ENCODE measurements at regions not wholly inside any gene's neighbourhood (a gene's known extent, or its start where the extent isn't known, plus 50 kb on each side); places are given as distances from the start of the nearest gene placed in this dataset.

DNA sequence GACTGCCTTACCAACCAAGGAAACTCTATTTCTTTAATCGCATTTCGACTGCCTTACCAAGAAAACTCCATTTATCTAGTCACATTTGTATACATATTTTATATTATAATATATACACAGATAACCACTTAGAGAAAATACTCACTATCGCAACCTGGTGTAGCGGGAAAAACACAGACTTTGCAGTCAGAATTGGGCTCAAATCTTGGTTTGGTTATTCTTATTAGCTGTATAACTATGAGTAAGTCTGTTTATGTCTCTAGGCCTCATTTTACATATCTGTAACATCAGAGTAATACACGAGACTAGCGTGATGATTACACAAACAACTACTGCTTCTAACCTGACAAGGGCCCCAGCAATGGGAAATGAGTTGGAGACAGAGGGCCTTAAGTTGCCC is 127.5 kb upstream of the POU5F2 start:
- no peaks in the 10 kb centered on the region for H3K36me3 Mint-ChIP-seq (ENCODE audit: low read depth)
- peaks cover 3% of the 10 kb centered on the region for H3K4me1 Mint-ChIP-seq (ENCODE audit: low read depth)
- H3K9me3 Mint-ChIP-seq = no peaks in the 10 kb centered on the region
- H3K4me3 Mint-ChIP-seq = no peak overlapping the region
- no peak overlapping the region for H3K27ac Mint-ChIP-seq
- H3K27me3 Mint-ChIP-seq (ENCODE audit: low read depth) = no peaks in the 10 kb centered on the region

DNA sequence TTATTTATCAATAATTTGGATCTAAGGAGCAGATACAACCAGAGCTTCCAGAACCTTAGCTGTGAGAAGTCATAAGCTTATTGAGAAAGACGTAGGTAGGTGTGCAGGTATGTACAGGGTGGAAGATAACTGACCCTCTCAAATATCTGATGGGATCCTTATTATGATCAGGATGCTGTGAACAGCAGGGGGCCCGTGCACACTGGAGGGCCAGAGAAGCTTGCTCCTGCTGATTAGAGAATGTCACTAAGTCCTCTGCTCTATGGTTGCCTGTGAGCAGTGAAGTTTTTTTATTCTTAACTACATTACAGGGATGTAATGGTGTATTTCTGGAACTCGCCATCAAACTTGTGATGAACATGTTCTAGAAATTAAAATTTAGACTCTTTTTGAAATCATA is 108.9 kb upstream of the POU5F2 start:
- Mint-ChIP-seq H3K4me1 (ENCODE audit: low read depth) (no peaks in the 10 kb centered on the region), H3K9me3 (peaks cover 11% of the 10 kb centered on the region), H3K27ac (no peak overlapping the region), H3K27me3 (ENCODE audit: low read depth) (no peaks in the 10 kb centered on the region), H3K36me3 (ENCODE audit: low read depth) (peaks cover 3% of the 10 kb centered on the region), H3K4me3 (no peak overlapping the region)

DNA sequence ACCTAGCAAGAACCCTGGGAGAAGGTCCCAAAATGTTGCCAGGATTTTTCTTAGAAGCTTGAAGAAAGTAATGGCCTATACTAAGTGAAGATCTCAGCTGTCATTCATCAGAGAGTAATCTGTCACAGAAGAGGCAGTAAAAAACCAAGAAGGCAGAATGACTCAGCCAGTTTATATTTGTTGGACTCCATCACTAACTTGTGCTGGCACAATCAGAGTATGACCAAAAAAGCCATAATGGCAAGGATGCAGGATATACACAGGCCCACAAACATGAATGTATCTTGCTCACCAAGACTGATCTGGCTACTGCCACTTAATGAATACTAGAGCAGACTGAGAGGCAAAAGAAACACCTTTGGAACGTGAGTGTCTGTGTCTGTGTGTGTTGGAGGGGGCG is 104.0 kb upstream of the POU5F2 start:
- H3K36me3 Mint-ChIP-seq (ENCODE audit: low read depth) = peaks cover 6% of the 10 kb centered on the region
- peaks cover 21% of the 10 kb centered on the region for H3K9me3 Mint-ChIP-seq

DNA sequence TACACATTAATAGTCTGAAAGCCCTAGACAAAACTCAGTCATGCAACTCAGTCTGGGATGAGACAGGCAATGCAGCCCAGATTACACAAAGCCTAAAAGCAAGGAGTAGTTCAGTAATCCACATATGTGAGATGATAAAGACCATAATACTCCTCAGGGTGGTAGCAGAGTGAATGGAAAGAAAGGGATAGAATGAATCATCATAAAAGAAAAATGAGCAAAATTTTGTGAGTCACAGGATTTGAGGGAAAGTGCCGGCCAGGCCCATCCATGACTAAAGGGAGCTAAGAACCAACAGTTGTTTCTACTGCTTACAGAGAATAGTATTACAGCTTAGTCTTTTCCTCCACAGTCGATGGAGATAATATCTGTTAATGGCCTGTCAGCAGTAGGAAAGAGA is 90.0 kb upstream of the POU5F2 start:
- Mint-ChIP-seq H3K4me1 (ENCODE audit: low read depth) (no peaks in the 10 kb centered on the region), H3K27me3 (ENCODE audit: low read depth) (no peaks in the 10 kb centered on the region), H3K4me3 (no peak overlapping the region), H3K27ac (no peak overlapping the region), H3K9me3 (peaks cover 14% of the 10 kb centered on the region), H3K36me3 (ENCODE audit: low read depth) (peaks cover 3% of the 10 kb centered on the region)

More for the DNA sequence above, 104.0 kb upstream of the POU5F2 start:
- no peak overlapping the region for H3K4me3 Mint-ChIP-seq
- H3K4me1 Mint-ChIP-seq (ENCODE audit: low read depth) = no peaks in the 10 kb centered on the region
- H3K27me3 Mint-ChIP-seq (ENCODE audit: low read depth) = no peaks in the 10 kb centered on the region
- H3K27ac Mint-ChIP-seq = no peak overlapping the region

DNA sequence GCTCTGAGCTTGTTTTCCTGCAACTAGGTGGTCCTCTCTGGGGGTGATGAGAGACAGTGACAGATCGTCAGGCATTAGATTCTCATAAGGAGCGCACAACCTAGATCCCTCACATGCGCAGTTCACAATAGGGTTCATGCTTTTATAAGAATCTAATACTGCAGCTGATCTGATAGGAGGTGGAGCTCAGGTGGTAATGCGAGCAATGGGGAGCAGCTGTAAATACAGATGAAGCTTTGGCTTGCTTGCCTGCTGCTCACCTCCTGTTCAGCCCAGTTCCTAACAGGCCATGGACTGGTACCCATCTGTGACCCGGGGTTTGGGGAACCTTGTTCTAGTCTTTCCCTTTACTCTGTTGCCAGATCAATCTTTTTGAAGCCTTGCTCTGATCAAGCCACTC is 89.5 kb upstream of the POU5F2 start:
- Mint-ChIP-seq H3K27me3 (ENCODE audit: low read depth) (no peaks in the 10 kb centered on the region), H3K9me3 (peaks cover 14% of the 10 kb centered on the region), H3K27ac (no peak overlapping the region), H3K4me1 (ENCODE audit: low read depth) (no peaks in the 10 kb centered on the region), H3K4me3 (no peak overlapping the region), H3K36me3 (ENCODE audit: low read depth) (peaks cover 3% of the 10 kb centered on the region)

DNA sequence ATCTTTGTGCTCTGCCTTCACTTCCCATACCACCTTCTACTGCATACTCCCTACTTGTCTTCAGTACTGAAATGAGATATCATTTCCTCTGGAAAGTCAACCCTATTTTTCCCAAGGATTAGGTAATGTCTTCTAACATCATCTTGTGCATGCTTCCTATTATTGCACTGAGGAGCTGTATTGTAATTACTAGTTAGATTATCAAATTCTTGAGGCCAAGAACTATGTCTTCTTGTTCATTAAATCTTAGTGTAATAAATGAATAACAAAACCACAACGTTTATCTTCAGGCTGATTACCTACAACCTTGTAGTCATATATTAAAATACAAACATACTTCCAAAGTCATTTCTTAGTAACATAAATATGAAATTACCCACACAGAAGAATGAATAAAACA is 87.9 kb upstream of the POU5F2 start:
- Mint-ChIP-seq H3K27ac (no peak overlapping the region), H3K4me3 (no peak overlapping the region), H3K9me3 (peaks cover 14% of the 10 kb centered on the region), H3K27me3 (ENCODE audit: low read depth) (no peaks in the 10 kb centered on the region), H3K4me1 (ENCODE audit: low read depth) (no peaks in the 10 kb centered on the region), H3K36me3 (ENCODE audit: low read depth) (peaks cover 3% of the 10 kb centered on the region)

DNA sequence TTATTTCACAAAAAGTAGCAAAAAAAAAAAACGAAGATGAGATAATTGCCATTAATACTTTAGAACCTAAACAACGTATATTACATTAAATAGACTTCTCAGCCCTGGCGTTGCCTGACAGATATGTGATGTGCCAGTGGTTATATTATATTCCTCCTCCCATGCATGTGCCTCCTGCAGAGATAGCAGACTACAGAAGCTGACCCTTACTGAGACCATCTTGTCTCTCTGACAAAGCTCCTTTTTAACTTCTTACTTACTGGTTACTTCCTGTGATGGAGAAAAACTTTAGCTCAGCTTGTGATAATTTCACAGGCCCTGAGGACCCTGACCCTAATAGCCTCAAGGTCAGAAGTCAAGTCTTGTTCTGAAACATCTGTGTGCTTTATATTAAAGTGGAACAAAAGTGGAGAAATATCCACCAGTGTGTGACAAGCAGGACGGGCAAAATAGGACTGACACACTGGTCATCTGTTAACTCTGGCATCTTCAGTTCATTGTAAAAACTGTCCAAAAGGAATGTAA is 80.6 kb upstream of the POU5F2 start:
- H3K27me3 Mint-ChIP-seq (ENCODE audit: low read depth) = no peaks in the 10 kb centered on the region
- H3K4me3 Mint-ChIP-seq = no peak overlapping the region
- no peaks in the 10 kb centered on the region for H3K4me1 Mint-ChIP-seq (ENCODE audit: low read depth)
- H3K27ac Mint-ChIP-seq = no peak overlapping the region
- no peaks in the 10 kb centered on the region for H3K36me3 Mint-ChIP-seq (ENCODE audit: low read depth)
- H3K9me3 Mint-ChIP-seq = peaks cover under 1% of the 10 kb centered on the region

DNA sequence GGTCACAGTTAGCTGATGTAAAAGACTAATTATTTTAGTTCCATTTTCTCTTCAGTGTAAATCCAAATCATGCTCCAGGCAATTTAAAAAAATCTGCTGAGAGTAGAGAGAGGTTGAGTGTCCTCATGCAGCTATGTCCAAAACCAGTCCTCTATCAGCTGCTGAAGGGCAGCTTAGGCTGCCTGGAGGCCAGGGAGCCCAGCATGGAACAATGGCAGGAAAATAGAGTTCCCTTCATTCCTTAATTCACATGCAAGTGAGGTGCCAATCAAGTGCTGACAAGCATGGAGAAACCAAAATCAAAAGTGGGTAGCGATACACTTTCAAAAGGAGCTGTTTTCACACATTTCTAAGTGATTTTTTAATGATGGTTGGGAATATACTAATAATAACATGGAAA is 78.3 kb upstream of the POU5F2 start:
- Mint-ChIP-seq H3K27ac (no peak overlapping the region), H3K4me3 (no peak overlapping the region), H3K27me3 (ENCODE audit: low read depth) (no peaks in the 10 kb centered on the region), H3K4me1 (ENCODE audit: low read depth) (no peaks in the 10 kb centered on the region), H3K36me3 (ENCODE audit: low read depth) (no peaks in the 10 kb centered on the region), H3K9me3 (no peaks in the 10 kb centered on the region)

DNA sequence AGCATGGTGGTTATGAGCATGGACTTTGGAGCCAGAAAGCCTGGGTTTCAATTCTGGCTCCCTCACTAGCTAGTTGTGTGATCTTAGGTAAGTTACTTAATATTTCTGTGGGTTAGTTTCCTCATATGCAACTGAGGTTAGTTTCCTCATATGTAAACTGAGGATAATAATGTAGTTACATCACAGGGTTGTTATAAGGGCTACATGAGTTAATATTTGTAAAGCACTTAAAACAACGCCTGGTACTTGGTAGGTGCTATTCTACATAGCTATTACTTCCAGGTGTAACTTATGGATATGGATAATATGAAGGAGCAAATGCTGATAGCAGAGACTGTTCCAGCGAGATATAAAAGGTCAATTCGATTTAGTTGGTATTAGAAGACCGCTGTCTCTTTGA is 69.4 kb upstream of the POU5F2 start:
- Mint-ChIP-seq H3K4me1 (ENCODE audit: low read depth) (no peaks in the 10 kb centered on the region), H3K9me3 (no peaks in the 10 kb centered on the region), H3K36me3 (ENCODE audit: low read depth) (no peaks in the 10 kb centered on the region), H3K27ac (no peak overlapping the region), H3K27me3 (ENCODE audit: low read depth) (no peaks in the 10 kb centered on the region), H3K4me3 (no peak overlapping the region)

DNA sequence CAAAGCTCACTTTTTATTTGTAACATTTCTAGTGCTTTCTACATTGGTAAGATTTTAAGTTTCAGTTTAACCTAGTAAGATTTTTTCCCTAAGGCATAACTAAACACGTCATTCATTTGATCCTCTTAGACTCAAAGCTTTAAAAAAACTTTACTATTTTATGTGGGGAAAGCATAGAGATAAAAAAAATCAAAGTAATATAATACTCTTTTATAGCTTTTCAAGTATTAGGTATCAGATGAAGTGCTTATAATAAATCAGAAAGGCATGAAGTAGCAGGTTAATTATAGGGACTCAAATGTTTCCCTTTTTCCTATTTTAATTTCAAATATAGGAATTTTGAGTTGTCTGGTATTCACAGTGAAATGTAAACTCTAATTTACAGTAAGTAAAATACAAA is 68.0 kb upstream of the POU5F2 start:
- H3K4me3 Mint-ChIP-seq = no peak overlapping the region
- no peaks in the 10 kb centered on the region for H3K36me3 Mint-ChIP-seq (ENCODE audit: low read depth)
- no peaks in the 10 kb centered on the region for H3K9me3 Mint-ChIP-seq
- no peak overlapping the region for H3K27ac Mint-ChIP-seq
- no peaks in the 10 kb centered on the region for H3K27me3 Mint-ChIP-seq (ENCODE audit: low read depth)
- no peaks in the 10 kb centered on the region for H3K4me1 Mint-ChIP-seq (ENCODE audit: low read depth)

DNA sequence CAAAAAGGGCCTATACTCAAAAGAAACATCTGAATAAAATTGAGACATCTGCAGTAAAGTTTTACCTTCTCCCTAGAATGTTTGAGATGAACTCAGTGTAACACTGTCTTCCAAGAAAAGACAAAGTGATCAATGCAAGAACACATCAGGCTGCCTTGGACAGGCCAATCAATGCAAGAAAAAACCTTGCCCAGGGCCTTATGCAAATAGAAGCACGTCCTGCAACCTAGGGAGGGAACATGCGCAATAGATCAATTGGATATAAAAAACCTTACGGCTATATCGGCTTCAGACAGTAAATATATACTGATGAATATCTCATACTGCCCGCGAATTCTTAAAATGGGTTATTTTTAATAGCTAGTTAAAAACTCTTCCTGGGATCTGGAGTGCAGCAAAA is 66.4 kb upstream of the POU5F2 start:
- no peak overlapping the region for H3K4me3 Mint-ChIP-seq
- H3K4me1 Mint-ChIP-seq (ENCODE audit: low read depth) = no peaks in the 10 kb centered on the region
- no peak overlapping the region for H3K27ac Mint-ChIP-seq
- H3K27me3 Mint-ChIP-seq (ENCODE audit: low read depth) = no peaks in the 10 kb centered on the region
- no peaks in the 10 kb centered on the region for H3K9me3 Mint-ChIP-seq
- H3K36me3 Mint-ChIP-seq (ENCODE audit: low read depth) = no peaks in the 10 kb centered on the region

DNA sequence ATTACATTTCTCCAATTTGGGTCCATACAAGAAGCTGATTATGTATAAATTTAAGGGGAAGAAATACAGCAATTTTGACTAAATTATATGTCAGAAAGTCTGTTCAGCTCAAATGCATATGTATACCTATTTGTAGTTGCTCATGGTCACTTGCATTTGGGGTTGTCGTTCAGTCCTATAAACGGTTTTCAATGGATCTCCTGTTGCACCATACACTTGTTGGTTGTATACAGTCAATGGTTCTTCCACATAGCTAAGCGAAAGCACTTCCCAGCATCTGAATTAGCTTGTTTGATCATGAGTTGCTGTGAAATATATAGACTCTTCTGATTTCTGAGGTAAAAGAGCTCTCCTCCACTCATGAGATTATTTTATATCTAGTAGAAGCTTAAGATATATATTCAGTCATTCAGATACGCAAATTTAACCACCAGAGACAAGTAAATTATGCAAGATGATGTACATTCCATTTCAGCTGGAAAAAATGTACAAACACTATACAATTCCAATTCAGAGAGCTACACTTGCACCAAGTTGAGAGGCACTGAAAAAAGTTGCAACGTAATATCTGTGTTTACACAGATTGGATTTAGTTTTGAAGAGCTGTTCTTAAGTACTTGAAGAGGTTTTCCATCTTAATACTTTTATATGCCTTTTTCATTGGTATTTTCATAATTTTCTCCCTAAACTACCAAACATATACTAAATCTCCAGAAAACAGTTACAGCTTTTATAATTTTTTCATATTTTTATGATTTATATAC is 64.4 kb upstream of the POU5F2 start:
- Mint-ChIP-seq H3K27ac (no peak overlapping the region), H3K9me3 (no peaks in the 10 kb centered on the region), H3K4me3 (no peak overlapping the region), H3K36me3 (ENCODE audit: low read depth) (no peaks in the 10 kb centered on the region), H3K4me1 (ENCODE audit: low read depth) (peaks cover 4% of the 10 kb centered on the region), H3K27me3 (ENCODE audit: low read depth) (no peaks in the 10 kb centered on the region)

DNA sequence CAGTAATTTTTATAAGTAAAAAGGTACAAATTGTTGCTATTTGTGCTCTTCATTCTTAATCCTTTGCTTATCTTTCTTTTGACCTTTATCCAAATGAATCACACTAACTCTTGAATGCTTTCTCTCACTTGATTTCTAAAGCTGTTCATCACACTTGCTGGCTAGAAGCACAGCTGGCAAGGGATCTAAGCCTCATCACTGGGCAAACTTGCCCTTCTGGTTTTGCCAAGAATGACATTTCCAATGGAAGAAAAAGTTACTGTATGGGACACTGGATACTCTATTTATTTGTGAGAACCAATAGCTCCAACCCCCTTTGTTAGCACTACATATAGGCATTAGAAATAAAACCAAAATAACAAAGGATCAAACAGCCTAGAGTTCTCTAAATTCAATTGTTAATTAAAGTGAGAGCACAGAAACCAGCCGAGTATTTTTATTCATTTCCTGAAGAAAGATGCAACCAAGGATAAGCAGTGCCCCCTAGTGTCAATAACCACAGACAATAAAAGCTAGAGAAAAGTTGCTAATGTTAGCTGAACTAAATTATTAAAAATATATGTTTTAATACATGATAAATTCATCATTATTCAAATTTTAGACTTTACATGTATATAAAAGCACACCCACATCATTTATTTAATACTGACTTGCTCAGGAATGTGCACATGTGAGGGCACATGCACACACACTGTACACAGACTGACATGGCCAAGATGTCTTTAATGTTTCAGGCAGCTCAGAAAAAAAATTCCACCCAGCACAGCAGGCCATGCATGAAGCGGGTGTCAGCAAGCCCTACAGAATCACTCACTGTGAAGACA is 59.8 kb upstream of the POU5F2 start:
- Mint-ChIP-seq H3K27me3 (ENCODE audit: low read depth) (no peaks in the 10 kb centered on the region), H3K4me1 (ENCODE audit: low read depth) (peaks cover 4% of the 10 kb centered on the region), H3K4me3 (no peak overlapping the region), H3K9me3 (no peaks in the 10 kb centered on the region), H3K27ac (no peak overlapping the region), H3K36me3 (ENCODE audit: low read depth) (no peaks in the 10 kb centered on the region)

DNA sequence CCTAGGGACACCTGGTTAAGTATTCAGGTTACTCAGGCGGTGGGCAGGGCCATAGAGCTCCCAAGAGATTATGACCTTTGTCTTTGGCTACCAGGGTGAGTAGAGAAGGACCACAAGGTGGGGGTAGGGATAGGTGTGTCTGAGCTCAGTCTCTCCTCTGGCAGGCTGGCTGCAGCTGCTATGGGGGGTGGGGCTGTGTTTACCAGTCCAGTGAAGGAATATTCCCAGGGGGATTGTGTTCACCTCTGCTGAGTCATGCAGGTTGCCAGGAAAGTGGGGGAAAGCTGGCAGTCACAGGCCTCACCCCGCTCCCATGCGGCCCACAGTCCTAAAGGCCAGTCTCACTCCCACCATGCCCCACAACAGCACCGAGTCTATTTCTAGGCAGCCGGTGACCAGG is 53.6 kb upstream of the POU5F2 start:
- H3K27ac Mint-ChIP-seq = no peak overlapping the region
- no peak overlapping the region for H3K4me3 Mint-ChIP-seq
- H3K4me1 Mint-ChIP-seq (ENCODE audit: low read depth) = peaks cover 3% of the 10 kb centered on the region
- peaks cover 7% of the 10 kb centered on the region for H3K36me3 Mint-ChIP-seq (ENCODE audit: low read depth)
- no peaks in the 10 kb centered on the region for H3K27me3 Mint-ChIP-seq (ENCODE audit: low read depth)
- H3K9me3 Mint-ChIP-seq = no peaks in the 10 kb centered on the region

DNA sequence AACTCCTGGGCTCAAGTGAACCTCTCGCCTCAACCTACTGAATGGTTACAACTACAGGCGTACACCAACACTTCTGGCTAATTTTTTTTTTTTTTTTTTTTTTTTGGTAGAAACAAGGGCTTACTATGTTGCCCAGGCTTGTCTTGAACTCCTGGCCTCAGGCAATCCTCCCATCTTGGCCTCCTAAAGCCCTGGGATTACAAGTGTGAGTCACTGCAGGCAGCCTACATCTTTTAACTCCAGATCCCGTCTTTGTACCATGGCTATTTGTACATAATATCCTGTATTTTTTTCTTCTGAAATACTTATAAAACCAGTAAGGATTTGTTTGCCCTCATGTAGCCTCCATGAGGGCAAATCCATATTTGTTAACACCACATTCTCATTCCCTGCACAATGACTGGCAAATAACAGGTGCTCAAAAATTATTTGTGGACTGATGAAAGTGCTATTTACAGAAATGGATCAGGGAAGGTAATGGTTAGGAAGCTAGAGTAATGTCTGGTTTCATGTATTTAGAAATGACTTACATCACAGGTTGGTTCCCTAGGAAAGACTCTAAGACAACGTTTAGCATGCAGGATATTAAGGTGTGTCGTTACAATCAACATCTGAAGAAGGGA is 51.9 kb upstream of the POU5F2 start:
- Mint-ChIP-seq H3K27me3 (ENCODE audit: low read depth) (no peaks in the 10 kb centered on the region), H3K27ac (no peak overlapping the region), H3K4me3 (no peak overlapping the region), H3K36me3 (ENCODE audit: low read depth) (peaks cover 7% of the 10 kb centered on the region), H3K4me1 (ENCODE audit: low read depth) (peaks cover 3% of the 10 kb centered on the region), H3K9me3 (no peaks in the 10 kb centered on the region)
